ENCODE measurements at regions not wholly inside any gene's neighbourhood (a gene's known extent, or its start where the extent isn't known, plus 50 kb on each side); places are given as distances from the start of the nearest gene placed in this dataset.

DNA sequence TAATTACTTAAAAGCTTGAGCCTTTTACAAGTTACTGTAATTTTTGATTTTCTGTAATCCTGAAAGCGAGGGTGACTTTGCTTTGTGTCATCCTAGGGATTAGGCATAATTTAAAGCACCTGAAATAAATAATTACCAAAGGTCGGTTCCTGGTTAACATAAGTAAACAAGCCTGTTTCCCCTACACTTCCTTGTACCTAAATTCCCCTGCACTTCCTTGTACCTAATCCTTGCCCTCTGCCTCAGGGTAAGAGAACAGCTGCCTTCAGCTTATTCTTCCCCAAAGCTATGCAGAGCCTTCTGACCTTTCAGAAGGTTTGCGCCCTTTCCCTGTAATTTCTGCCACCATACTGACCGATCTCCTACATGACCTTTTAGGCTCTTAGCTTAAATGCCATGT lies 166.1 kb upstream of the PDE5A start:
- H3K4me1 ChIP-seq (ENCODE audit: control insufficient read depth in 4 of 4, insufficient read depth in 4 of 4, low read length in 3 of 4), result no peaks in the 10 kb centered on the region
- no peak overlapping the region for H3K27ac ChIP-seq (ENCODE audit: low read depth in 1 of 2, low read length in 2 of 2)
- 72% methylated on average over 4 of the region's 4 CpGs for WGBS

DNA sequence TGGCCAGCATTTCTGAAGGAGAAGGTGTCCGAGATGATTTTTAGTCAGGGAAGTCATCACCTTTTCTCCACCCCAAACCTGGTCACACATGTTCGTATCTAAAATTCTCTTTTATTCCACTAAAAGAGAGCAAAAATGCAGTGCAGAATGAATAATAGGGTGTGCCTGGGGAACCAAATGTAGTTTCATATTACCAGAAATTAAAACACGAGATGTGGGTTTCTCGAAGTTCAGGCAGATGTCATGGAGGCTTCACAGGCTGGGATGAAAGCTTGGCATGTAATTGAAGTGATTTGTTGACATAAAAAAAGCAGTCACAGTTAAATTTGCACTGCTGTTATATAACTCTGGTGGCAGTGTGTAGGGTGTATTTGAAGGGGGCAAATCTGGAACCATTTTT lies 165.5 kb upstream of the PDE5A start:
- Histone ChIP-seq H3K9ac (ENCODE audit: low read depth in 1 of 2, low read length in 2 of 2) (no peak overlapping the region), H3K4me1 (ENCODE audit: control insufficient read depth in 4 of 4, insufficient read depth in 4 of 4, low read length in 3 of 4) (no peaks in the 10 kb centered on the region), H3K4me3 (ENCODE audit: low read depth in 1 of 3, low read length in 3 of 3) (no peak overlapping the region), H3K36me3 (ENCODE audit: control insufficient read depth in 4 of 4, insufficient read depth in 3 of 4, low read depth in 1 of 4, low read length in 3 of 4) (no peaks in the 10 kb centered on the region), H3K9me3 (ENCODE audit: control insufficient read depth in 4 of 4, low read length in 3 of 4) (no peaks in the 10 kb centered on the region), H3K27ac (ENCODE audit: low read depth in 1 of 2, low read length in 2 of 2) (no peak overlapping the region), H3K27me3 (ENCODE audit: control insufficient read depth in 4 of 4, insufficient read depth in 4 of 4, low read length in 3 of 4) (no peaks in the 10 kb centered on the region)
- 92% methylated on average over 4 of the region's 4 CpGs for WGBS
- TF ChIP-seq GABPA (IDR thresholded peaks at IDR 0.05 in 1 of 2, conservative IDR thresholded peaks at IDR 0.05 in 1 of 2) (no peak), JUND (IDR thresholded peaks at IDR 0.05) (no peak), YY1 (IDR thresholded peaks at IDR 0.05) (no peak), NR2F2 (IDR thresholded peaks at IDR 0.05) (no peak), SP1 (IDR thresholded peaks at IDR 0.05) (no peak), HNF4A (conservative IDR thresholded peaks at IDR 0.05) (no peak), RAD21 (IDR thresholded peaks at IDR 0.05) (no peak), EGR1 (IDR thresholded peaks at IDR 0.05; ENCODE audit: low read depth in 2 of 2) (no peak), TAF1 (conservative IDR thresholded peaks at IDR 0.05) (no peak), RXRA (IDR thresholded peaks at IDR 0.05) (no peak)
- TF ChIP-seq, protein P1, sequence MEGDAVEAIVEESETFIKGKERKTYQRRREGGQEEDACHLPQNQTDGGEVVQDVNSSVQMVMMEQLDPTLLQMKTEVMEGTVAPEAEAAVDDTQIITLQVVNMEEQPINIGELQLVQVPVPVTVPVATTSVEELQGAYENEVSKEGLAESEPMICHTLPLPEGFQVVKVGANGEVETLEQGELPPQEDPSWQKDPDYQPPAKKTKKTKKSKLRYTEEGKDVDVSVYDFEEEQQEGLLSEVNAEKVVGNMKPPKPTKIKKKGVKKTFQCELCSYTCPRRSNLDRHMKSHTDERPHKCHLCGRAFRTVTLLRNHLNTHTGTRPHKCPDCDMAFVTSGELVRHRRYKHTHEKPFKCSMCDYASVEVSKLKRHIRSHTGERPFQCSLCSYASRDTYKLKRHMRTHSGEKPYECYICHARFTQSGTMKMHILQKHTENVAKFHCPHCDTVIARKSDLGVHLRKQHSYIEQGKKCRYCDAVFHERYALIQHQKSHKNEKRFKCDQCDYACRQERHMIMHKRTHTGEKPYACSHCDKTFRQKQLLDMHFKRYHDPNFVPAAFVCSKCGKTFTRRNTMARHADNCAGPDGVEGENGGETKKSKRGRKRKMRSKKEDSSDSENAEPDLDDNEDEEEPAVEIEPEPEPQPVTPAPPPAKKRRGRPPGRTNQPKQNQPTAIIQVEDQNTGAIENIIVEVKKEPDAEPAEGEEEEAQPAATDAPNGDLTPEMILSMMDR (IDR thresholded peaks at IDR 0.05; ENCODE audit: low read depth, low read length, missing input control), result no peak
- TF ChIP-seq, protein P2, sequence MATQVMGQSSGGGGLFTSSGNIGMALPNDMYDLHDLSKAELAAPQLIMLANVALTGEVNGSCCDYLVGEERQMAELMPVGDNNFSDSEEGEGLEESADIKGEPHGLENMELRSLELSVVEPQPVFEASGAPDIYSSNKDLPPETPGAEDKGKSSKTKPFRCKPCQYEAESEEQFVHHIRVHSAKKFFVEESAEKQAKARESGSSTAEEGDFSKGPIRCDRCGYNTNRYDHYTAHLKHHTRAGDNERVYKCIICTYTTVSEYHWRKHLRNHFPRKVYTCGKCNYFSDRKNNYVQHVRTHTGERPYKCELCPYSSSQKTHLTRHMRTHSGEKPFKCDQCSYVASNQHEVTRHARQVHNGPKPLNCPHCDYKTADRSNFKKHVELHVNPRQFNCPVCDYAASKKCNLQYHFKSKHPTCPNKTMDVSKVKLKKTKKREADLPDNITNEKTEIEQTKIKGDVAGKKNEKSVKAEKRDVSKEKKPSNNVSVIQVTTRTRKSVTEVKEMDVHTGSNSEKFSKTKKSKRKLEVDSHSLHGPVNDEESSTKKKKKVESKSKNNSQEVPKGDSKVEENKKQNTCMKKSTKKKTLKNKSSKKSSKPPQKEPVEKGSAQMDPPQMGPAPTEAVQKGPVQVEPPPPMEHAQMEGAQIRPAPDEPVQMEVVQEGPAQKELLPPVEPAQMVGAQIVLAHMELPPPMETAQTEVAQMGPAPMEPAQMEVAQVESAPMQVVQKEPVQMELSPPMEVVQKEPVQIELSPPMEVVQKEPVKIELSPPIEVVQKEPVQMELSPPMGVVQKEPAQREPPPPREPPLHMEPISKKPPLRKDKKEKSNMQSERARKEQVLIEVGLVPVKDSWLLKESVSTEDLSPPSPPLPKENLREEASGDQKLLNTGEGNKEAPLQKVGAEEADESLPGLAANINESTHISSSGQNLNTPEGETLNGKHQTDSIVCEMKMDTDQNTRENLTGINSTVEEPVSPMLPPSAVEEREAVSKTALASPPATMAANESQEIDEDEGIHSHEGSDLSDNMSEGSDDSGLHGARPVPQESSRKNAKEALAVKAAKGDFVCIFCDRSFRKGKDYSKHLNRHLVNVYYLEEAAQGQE (IDR thresholded peaks at IDR 0.05), result no peak
- TF ChIP-seq, protein P3, sequence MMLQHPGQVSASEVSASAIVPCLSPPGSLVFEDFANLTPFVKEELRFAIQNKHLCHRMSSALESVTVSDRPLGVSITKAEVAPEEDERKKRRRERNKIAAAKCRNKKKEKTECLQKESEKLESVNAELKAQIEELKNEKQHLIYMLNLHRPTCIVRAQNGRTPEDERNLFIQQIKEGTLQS (IDR thresholded peaks at IDR 0.05), result no peak
- TF ChIP-seq, protein P4, sequence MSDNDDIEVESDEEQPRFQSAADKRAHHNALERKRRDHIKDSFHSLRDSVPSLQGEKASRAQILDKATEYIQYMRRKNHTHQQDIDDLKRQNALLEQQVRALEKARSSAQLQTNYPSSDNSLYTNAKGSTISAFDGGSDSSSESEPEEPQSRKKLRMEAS (IDR thresholded peaks at IDR 0.05), result no peak
- TF ChIP-seq, protein P5, sequence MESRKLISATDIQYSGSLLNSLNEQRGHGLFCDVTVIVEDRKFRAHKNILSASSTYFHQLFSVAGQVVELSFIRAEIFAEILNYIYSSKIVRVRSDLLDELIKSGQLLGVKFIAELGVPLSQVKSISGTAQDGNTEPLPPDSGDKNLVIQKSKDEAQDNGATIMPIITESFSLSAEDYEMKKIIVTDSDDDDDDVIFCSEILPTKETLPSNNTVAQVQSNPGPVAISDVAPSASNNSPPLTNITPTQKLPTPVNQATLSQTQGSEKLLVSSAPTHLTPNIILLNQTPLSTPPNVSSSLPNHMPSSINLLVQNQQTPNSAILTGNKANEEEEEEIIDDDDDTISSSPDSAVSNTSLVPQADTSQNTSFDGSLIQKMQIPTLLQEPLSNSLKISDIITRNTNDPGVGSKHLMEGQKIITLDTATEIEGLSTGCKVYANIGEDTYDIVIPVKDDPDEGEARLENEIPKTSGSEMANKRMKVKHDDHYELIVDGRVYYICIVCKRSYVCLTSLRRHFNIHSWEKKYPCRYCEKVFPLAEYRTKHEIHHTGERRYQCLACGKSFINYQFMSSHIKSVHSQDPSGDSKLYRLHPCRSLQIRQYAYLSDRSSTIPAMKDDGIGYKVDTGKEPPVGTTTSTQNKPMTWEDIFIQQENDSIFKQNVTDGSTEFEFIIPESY (IDR thresholded peaks at IDR 0.05), result no peak
- DNase-seq (ENCODE audit: low spot score), result no peak

More for the DNA sequence above, 166.1 kb upstream of the PDE5A start:
- DNase-seq (ENCODE audit: low spot score), result no peak
- H3K9ac ChIP-seq (ENCODE audit: low read depth in 1 of 2, low read length in 2 of 2), result no peak overlapping the region
- no peaks in the 10 kb centered on the region for H3K36me3 ChIP-seq (ENCODE audit: control insufficient read depth in 4 of 4, insufficient read depth in 3 of 4, low read depth in 1 of 4, low read length in 3 of 4)
- H3K27me3 ChIP-seq (ENCODE audit: control insufficient read depth in 4 of 4, insufficient read depth in 4 of 4, low read length in 3 of 4), result no peaks in the 10 kb centered on the region
- H3K4me3 ChIP-seq (ENCODE audit: low read depth in 1 of 3, low read length in 3 of 3), result no peak overlapping the region
- no peaks in the 10 kb centered on the region for H3K9me3 ChIP-seq (ENCODE audit: control insufficient read depth in 4 of 4, low read length in 3 of 4)
- no peak for TF ChIP-seq SP1 (IDR thresholded peaks at IDR 0.05)
- peak; percentile 36 for TF ChIP-seq FOXA2 (IDR thresholded peaks at IDR 0.05)
